ENCODE measurements at regions not wholly inside any gene's neighbourhood (a gene's known extent, or its start where the extent isn't known, plus 50 kb on each side); places are given as distances from the start of the nearest gene placed in this dataset.

DNA sequence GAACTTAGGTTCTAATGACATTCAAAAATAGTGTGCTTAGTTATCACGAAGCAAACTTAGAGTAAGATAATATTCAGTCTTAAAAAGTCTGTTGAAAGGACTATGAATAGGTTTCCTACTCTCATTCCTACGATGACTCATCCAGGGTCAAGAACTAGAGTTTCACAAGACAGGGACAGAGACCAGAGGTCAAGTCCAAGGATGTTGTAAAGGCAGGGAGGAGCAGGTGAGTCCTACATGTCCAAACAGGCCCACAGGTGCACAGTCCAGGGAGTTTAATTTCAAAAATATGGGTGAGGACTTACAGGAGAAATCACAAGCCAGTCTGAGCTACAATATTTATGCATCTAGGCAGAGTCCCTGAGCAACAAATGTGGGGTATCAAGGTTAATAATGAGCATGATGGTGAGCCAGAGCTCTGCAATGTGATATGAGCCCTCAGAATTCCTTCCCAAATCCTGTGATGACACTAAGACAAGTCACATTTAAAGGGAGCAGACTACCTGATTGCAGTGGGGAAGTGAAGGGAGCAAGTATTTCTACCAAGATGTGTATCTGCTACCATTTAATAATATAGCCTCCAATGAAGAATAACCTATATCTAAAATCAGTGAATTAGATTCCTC lies 100.0 kb upstream of the NRIP1 start (continued):
- TF ChIP-seq, protein P1, sequence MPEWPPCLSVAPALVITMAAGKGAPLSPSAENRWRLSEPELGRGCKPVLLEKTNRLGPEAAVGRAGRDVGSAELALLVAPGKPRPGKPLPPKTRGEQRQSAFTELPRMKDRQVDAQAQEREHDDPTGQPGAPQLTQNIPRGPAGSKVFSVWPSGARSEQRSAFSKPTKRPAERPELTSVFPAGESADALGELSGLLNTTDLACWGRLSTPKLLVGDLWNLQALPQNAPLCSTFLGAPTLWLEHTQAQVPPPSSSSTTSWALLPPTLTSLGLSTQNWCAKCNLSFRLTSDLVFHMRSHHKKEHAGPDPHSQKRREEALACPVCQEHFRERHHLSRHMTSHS (tag by site-specific recombination; IDR thresholded peaks at IDR 0.05), result no peak
- TF ChIP-seq GFI1B (tag by site-specific recombination; IDR thresholded peaks at IDR 0.05), result no peak
- TF ChIP-seq, protein P2, sequence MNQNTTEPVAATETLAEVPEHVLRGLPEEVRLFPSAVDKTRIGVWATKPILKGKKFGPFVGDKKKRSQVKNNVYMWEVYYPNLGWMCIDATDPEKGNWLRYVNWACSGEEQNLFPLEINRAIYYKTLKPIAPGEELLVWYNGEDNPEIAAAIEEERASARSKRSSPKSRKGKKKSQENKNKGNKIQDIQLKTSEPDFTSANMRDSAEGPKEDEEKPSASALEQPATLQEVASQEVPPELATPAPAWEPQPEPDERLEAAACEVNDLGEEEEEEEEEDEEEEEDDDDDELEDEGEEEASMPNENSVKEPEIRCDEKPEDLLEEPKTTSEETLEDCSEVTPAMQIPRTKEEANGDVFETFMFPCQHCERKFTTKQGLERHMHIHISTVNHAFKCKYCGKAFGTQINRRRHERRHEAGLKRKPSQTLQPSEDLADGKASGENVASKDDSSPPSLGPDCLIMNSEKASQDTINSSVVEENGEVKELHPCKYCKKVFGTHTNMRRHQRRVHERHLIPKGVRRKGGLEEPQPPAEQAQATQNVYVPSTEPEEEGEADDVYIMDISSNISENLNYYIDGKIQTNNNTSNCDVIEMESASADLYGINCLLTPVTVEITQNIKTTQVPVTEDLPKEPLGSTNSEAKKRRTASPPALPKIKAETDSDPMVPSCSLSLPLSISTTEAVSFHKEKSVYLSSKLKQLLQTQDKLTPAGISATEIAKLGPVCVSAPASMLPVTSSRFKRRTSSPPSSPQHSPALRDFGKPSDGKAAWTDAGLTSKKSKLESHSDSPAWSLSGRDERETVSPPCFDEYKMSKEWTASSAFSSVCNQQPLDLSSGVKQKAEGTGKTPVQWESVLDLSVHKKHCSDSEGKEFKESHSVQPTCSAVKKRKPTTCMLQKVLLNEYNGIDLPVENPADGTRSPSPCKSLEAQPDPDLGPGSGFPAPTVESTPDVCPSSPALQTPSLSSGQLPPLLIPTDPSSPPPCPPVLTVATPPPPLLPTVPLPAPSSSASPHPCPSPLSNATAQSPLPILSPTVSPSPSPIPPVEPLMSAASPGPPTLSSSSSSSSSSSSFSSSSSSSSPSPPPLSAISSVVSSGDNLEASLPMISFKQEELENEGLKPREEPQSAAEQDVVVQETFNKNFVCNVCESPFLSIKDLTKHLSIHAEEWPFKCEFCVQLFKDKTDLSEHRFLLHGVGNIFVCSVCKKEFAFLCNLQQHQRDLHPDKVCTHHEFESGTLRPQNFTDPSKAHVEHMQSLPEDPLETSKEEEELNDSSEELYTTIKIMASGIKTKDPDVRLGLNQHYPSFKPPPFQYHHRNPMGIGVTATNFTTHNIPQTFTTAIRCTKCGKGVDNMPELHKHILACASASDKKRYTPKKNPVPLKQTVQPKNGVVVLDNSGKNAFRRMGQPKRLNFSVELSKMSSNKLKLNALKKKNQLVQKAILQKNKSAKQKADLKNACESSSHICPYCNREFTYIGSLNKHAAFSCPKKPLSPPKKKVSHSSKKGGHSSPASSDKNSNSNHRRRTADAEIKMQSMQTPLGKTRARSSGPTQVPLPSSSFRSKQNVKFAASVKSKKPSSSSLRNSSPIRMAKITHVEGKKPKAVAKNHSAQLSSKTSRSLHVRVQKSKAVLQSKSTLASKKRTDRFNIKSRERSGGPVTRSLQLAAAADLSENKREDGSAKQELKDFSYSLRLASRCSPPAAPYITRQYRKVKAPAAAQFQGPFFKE (tag by site-specific recombination; IDR thresholded peaks at IDR 0.05; ENCODE audit: borderline replicate concordance), result no peak
- no peak for TF ChIP-seq SALL2 (tag by site-specific recombination; IDR thresholded peaks at IDR 0.05; ENCODE audit: borderline replicate concordance)
- TF ChIP-seq ZNF843 (tag by site-specific recombination; IDR thresholded peaks at IDR 0.05), result no peak
- no peak for TF ChIP-seq ZFP69B (tag by site-specific recombination; IDR thresholded peaks at IDR 0.05)

DNA sequence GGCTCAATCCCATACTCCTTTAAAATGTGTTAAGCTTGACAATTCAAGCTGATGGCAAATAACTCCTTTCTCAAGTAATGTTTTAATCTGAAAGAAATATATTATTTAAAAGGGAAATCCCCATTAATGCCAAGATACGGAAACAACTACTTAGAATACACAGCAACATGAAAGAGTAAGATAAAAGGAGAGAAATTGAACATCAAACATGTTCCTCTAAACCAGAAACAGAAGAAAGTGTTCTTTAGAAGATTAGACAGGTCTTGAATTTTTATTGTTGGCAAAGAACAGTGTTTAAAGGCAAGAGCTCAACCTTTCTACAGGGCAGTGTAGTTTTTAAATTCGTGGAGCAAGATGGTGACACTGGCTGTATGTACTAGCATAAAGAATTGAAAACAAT lies 105.8 kb upstream of the NRIP1 start:
- H3K4me1 ChIP-seq (ENCODE audit: control insufficient read depth, insufficient read depth, low read length), result no peaks in the 10 kb centered on the region
- H3K36me3 ChIP-seq (ENCODE audit: control insufficient read depth in 2 of 2, insufficient read depth in 1 of 2, low read length in 2 of 2), result no peaks in the 10 kb centered on the region
- no peak overlapping the region for H3K4me3 ChIP-seq (ENCODE audit: low read depth, low read length)
- POLR2A ChIA-PET, result no interaction called here
- H3K27ac ChIP-seq (ENCODE audit: extremely low read depth, low read depth, low read length), result no peak overlapping the region
- H3K9me3 ChIP-seq (ENCODE audit: control insufficient read depth, insufficient read depth, low read depth, low read length), result no peaks in the 10 kb centered on the region
- TF ChIP-seq ZBTB21 (tag by site-specific recombination; IDR thresholded peaks at IDR 0.05) (no peak), MEIS1 (CRISPR knock-in tag; IDR thresholded peaks at IDR 0.05; ENCODE audit: borderline replicate concordance) (no peak), SP3 (tag by site-specific recombination; IDR thresholded peaks at IDR 0.05) (no peak), ZNF112 (tag by site-specific recombination; IDR thresholded peaks at IDR 0.05) (no peak), BCL11A (tag by site-specific recombination; IDR thresholded peaks at IDR 0.05; ENCODE audit: low read depth) (no peak), ZNF10 (tag by site-specific recombination; IDR thresholded peaks at IDR 0.05) (no peak), ZNF473 (tag by site-specific recombination; IDR thresholded peaks at IDR 0.05) (no peak)
- TF ChIP-seq, protein P3, sequence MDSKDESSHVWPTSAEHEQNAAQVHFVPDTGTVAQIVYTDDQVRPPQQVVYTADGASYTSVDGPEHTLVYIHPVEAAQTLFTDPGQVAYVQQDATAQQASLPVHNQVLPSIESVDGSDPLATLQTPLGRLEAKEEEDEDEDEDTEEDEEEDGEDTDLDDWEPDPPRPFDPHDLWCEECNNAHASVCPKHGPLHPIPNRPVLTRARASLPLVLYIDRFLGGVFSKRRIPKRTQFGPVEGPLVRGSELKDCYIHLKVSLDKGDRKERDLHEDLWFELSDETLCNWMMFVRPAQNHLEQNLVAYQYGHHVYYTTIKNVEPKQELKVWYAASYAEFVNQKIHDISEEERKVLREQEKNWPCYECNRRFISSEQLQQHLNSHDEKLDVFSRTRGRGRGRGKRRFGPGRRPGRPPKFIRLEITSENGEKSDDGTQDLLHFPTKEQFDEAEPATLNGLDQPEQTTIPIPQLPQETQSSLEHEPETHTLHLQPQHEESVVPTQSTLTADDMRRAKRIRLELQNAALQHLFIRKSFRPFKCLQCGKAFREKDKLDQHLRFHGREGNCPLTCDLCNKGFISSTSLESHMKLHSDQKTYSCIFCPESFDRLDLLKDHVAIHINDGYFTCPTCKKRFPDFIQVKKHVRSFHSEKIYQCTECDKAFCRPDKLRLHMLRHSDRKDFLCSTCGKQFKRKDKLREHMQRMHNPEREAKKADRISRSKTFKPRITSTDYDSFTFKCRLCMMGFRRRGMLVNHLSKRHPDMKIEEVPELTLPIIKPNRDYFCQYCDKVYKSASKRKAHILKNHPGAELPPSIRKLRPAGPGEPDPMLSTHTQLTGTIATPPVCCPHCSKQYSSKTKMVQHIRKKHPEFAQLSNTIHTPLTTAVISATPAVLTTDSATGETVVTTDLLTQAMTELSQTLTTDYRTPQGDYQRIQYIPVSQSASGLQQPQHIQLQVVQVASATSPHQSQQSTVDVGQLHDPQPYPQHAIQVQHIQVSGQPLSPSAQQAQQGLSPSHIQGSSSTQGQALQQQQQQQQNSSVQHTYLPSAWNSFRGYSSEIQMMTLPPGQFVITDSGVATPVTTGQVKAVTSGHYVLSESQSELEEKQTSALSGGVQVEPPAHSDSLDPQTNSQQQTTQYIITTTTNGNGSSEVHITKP (tag by site-specific recombination; IDR thresholded peaks at IDR 0.05), result no peak
- TF ChIP-seq, protein P4, sequence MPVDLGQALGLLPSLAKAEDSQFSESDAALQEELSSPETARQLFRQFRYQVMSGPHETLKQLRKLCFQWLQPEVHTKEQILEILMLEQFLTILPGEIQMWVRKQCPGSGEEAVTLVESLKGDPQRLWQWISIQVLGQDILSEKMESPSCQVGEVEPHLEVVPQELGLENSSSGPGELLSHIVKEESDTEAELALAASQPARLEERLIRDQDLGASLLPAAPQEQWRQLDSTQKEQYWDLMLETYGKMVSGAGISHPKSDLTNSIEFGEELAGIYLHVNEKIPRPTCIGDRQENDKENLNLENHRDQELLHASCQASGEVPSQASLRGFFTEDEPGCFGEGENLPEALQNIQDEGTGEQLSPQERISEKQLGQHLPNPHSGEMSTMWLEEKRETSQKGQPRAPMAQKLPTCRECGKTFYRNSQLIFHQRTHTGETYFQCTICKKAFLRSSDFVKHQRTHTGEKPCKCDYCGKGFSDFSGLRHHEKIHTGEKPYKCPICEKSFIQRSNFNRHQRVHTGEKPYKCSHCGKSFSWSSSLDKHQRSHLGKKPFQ (tag by site-specific recombination; IDR thresholded peaks at IDR 0.05), result no peak
- TF ChIP-seq, protein P5, sequence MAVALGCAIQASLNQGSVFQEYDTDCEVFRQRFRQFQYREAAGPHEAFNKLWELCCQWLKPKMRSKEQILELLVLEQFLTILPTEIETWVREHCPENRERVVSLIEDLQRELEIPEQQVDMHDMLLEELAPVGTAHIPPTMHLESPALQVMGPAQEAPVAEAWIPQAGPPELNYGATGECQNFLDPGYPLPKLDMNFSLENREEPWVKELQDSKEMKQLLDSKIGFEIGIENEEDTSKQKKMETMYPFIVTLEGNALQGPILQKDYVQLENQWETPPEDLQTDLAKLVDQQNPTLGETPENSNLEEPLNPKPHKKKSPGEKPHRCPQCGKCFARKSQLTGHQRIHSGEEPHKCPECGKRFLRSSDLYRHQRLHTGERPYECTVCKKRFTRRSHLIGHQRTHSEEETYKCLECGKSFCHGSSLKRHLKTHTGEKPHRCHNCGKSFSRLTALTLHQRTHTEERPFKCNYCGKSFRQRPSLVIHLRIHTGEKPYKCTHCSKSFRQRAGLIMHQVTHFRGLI (tag by site-specific recombination; IDR thresholded peaks at IDR 0.05), result no peak
- TF ChIP-seq, protein P6, sequence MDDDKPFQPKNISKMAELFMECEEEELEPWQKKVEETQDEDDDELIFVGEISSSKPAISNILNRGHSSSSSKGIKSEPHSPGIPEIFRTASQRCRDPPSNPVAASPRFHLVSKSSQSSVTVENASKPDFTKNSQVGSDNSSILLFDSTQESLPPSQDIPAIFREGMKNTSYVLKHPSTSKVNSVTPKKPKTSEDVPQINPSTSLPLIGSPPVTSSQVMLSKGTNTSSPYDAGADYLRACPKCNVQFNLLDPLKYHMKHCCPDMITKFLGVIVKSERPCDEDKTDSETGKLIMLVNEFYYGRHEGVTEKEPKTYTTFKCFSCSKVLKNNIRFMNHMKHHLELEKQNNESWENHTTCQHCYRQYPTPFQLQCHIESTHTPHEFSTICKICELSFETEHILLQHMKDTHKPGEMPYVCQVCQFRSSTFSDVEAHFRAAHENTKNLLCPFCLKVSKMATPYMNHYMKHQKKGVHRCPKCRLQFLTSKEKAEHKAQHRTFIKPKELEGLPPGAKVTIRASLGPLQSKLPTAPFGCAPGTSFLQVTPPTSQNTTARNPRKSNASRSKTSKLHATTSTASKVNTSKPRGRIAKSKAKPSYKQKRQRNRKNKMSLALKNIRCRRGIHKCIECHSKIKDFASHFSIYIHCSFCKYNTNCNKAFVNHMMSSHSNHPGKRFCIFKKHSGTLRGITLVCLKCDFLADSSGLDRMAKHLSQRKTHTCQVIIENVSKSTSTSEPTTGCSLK (tag by site-specific recombination; IDR thresholded peaks at IDR 0.05), result no peak
- TF ChIP-seq, protein P1 (tag by site-specific recombination; IDR thresholded peaks at IDR 0.05), result no peak
- CTCF ChIA-PET, result interaction anchor here (0.8 kb wide), 1 partner anchor 19 kb away, joined by 3 read pairs; no protein-coding TSS in a partner anchor

Measured in HEK293 (cell line).